ENCODE measurements at regions not wholly inside any gene's neighbourhood (a gene's known extent, or its start where the extent isn't known, plus 50 kb on each side); places are given as distances from the start of the nearest gene placed in this dataset.

DNA sequence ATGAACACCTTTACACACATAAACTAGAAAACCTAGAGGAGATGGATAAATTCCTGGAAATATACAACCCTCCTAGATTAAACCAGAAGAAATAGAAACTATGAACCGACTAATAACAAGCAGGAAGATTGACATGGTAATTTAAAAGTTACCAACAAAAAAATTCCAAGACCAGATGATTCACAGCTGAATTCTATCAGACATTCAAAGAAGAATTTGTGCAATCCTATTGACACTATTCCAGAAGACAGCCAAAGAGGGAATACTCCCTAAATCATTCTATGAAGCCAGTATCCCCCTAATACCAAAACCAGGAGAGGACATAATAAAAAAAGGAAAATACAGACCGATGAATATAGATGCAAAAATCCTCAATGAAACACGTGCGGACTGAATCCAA is 102.6 kb upstream of the KRR1 start:
- Histone ChIP-seq H3K9me3 (no peaks in the 10 kb centered on the region), H3K36me3 (no peaks in the 10 kb centered on the region), H3K4me1 (replicated peaks) (no peaks in the 10 kb centered on the region), H3K27ac (no peak overlapping the region), H3K27me3 (replicated peaks; ENCODE audit: insufficient read depth) (no peaks in the 10 kb centered on the region), H3K4me3 (no peak overlapping the region)
- TF ChIP-seq POLR2A (IDR thresholded peaks at IDR 0.05) (no peak), POLR2AphosphoS5 (IDR thresholded peaks at IDR 0.05) (no peak)
- TF ChIP-seq, protein P1, sequence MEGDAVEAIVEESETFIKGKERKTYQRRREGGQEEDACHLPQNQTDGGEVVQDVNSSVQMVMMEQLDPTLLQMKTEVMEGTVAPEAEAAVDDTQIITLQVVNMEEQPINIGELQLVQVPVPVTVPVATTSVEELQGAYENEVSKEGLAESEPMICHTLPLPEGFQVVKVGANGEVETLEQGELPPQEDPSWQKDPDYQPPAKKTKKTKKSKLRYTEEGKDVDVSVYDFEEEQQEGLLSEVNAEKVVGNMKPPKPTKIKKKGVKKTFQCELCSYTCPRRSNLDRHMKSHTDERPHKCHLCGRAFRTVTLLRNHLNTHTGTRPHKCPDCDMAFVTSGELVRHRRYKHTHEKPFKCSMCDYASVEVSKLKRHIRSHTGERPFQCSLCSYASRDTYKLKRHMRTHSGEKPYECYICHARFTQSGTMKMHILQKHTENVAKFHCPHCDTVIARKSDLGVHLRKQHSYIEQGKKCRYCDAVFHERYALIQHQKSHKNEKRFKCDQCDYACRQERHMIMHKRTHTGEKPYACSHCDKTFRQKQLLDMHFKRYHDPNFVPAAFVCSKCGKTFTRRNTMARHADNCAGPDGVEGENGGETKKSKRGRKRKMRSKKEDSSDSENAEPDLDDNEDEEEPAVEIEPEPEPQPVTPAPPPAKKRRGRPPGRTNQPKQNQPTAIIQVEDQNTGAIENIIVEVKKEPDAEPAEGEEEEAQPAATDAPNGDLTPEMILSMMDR (IDR thresholded peaks at IDR 0.05), result no peak
- WGBS, result 91% methylated on average over 4 of the region's 4 CpGs
- no peak for DNase-seq (ENCODE audit: low spot score)
- intact Hi-C loops (cut with DNase I), result no loop called here

DNA sequence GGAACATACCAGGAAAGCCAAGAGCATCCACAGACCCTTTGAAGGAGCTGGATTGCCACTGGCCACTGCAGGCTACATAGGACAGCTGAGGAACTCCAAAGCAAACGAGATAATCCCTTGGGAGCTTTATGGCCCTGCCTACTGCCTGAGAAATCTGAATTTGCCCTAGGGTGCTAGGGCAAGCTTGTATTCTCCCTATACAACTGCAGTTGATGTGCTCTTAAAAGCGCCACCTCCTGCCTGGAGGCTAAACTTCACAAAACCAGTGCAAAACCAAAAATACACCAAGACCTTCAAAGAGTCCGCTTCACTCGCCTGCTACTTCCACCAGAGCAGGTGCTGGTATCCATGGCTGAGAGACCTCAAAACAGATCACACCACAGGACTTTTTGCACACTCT is 99.6 kb upstream of the KRR1 start:
- intact Hi-C loops (cut with DNase I), result no loop called here
- H3K4me1 ChIP-seq (replicated peaks), result no peaks in the 10 kb centered on the region
- DNase-seq (ENCODE audit: low spot score), result no peak
- no peaks in the 10 kb centered on the region for H3K9me3 ChIP-seq
- no peaks in the 10 kb centered on the region for H3K36me3 ChIP-seq
- no peak overlapping the region for H3K4me3 ChIP-seq
- H3K27me3 ChIP-seq (replicated peaks; ENCODE audit: insufficient read depth), result no peaks in the 10 kb centered on the region
- H3K27ac ChIP-seq, result no peak overlapping the region
- TF ChIP-seq, protein P1 (IDR thresholded peaks at IDR 0.05), result no peak
- TF ChIP-seq POLR2AphosphoS5 (IDR thresholded peaks at IDR 0.05) (no peak), POLR2A (IDR thresholded peaks at IDR 0.05) (no peak)
- 91% methylated on average over 4 of the region's 4 CpGs for WGBS

DNA sequence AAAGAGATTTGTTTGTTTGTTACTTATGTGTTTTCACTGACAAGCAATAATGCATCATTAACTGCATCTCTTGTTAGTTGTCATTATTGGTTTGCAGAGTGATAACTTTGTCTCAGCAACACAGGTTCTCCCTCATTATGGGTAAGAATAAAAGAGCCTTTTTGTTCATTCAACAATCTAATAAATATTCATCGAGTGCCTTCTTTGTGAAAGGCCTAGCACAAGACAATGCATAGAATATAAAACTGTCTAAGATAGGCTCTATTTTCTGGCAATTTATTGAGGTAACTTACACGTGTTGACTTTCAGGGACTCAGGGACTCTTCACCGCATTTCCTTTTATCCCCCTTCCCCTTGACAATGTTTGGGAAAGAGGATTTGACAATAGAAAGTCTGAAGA is 95.5 kb upstream of the KRR1 start:
- Histone ChIP-seq H3K27ac (no peak overlapping the region), H3K27me3 (replicated peaks; ENCODE audit: insufficient read depth) (no peaks in the 10 kb centered on the region), H3K9me3 (no peaks in the 10 kb centered on the region), H3K4me3 (no peak overlapping the region), H3K36me3 (no peaks in the 10 kb centered on the region), H3K4me1 (replicated peaks) (no peaks in the 10 kb centered on the region)
- WGBS, result 52% methylated on average over 3 of the region's 3 CpGs
- DNase-seq (ENCODE audit: low spot score), result no peak
- TF ChIP-seq, protein P1 (IDR thresholded peaks at IDR 0.05), result no peak
- TF ChIP-seq POLR2AphosphoS5 (IDR thresholded peaks at IDR 0.05) (no peak), POLR2A (IDR thresholded peaks at IDR 0.05) (no peak)
- intact Hi-C loops (cut with DNase I), result no loop called here

DNA sequence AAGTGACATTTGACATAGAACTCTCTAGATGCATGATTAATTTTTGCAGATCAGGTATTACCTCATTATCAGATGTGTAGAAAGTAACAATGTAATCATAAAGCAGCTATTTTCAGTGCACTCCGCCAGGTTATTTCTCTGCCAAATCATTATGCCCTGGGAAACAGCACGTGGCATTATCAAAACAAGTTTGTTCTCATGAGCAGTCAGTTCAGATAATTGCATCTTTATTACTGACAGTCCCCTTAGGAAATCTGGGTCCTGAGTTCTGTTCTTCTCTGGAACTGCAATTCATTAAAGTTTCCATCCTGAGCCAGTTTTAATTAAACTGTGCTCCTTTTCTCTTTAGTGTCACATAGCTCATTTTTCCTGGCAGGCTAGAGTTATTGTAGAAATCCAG is 94.7 kb upstream of the KRR1 start:
- TF ChIP-seq POLR2AphosphoS5 (IDR thresholded peaks at IDR 0.05), result no peak
- no peak for TF ChIP-seq POLR2A (IDR thresholded peaks at IDR 0.05)
- TF ChIP-seq, protein P1 (IDR thresholded peaks at IDR 0.05), result no peak
- no peaks in the 10 kb centered on the region for H3K36me3 ChIP-seq
- no peaks in the 10 kb centered on the region for H3K27me3 ChIP-seq (replicated peaks; ENCODE audit: insufficient read depth)
- no peak overlapping the region for H3K27ac ChIP-seq
- H3K9me3 ChIP-seq, result no peaks in the 10 kb centered on the region
- no peak for DNase-seq (ENCODE audit: low spot score)
- intact Hi-C loops (cut with DNase I), result no loop called here
- no peaks in the 10 kb centered on the region for H3K4me1 ChIP-seq (replicated peaks)
- 41% methylated on average over 2 of the region's 2 CpGs for WGBS
- H3K4me3 ChIP-seq, result no peak overlapping the region

DNA sequence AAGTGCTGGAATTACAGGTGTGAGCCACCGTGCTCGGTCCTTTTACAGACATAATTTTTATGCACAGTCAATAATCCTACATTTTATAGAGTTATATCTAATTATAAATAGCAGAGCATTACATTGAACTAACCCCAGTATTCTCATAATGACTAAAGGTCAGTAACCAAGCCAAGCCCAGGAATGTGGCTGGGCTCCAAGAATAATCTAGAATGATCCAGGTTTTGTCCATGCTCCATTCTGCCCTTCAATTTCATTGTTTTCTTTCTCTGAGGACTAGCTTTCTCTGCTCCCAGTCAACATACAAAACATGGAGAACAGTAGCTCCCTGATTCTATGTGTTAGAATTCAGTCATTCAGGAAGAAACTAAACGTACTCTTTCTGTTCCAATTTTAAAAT is 92.1 kb upstream of the KRR1 start:
- 88% methylated on average over 3 of the region's 3 CpGs for WGBS
- no peak for TF ChIP-seq POLR2AphosphoS5 (IDR thresholded peaks at IDR 0.05)
- TF ChIP-seq, protein P1 (IDR thresholded peaks at IDR 0.05), result no peak
- no peak for TF ChIP-seq POLR2A (IDR thresholded peaks at IDR 0.05)
- Histone ChIP-seq H3K27ac (no peak overlapping the region), H3K4me1 (replicated peaks) (no peaks in the 10 kb centered on the region), H3K9me3 (no peaks in the 10 kb centered on the region), H3K36me3 (no peaks in the 10 kb centered on the region), H3K4me3 (no peak overlapping the region), H3K27me3 (replicated peaks; ENCODE audit: insufficient read depth) (no peaks in the 10 kb centered on the region)
- no peak for DNase-seq (ENCODE audit: low spot score)
- intact Hi-C loops (cut with DNase I), result no loop called here

Measured in prostate gland (tissue), 2 donors.